Activated CD4-positive, CD25-positive, alpha-beta regulatory T cell treated with anti-CD3 and anti-CD28 coated beads, Interleukin-2, amount 50 U/mL, for 24 hours (primary cell): ENCODE measurements at regions not wholly inside any gene's neighbourhood (a gene's known extent, or its start where the extent isn't known, plus 50 kb on each side); places are given as distances from the start of the nearest gene placed in this dataset.
A peak's percentile ranks its signal among the peaks of the same experiment; 100 is the strongest.
"Not testable (repeated sequence)": the region's sequence is repeated elsewhere in the genome, so short reads cannot be mapped to it uniquely, and the experiment has no call there.

Source experiments
- ATAC-seq, 2 donors: fragments of 150-1000 bp; cut with Tn5 transposase; one replicate each; pipeline ENCODE4 v1.10.0; 2021; ENCODE audit warnings: mild to moderate bottlenecking in 1 of 2, moderate library complexity in 1 of 2

GRCh38 chr11:45405916-45406670, 120.0 kb upstream of the SYT13 start:
- no peak for ATAC-seq

DNA sequence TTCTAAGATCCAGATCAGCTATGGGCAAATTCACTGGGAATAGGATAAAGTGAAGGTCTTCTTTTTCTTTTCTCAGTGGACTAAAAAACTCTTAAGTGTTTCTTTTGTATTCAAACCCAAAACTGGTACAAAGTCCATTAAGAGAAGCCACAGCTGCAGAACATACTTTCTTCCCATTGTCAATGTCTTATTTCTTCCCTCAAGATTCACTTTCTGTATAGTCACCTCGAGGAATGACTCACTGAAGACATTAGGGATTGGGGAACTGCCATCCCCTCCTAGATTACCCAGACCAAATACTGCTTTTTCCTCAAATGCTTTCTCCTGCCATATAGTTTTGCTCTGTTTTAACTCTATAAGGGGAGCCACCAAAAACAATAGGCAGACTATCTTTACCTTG, 117.4 kb upstream of the SYT13 start:
- not testable (repeated sequence) for ATAC-seq

- ATAC-seq = no peak
These were observed 116.0 kb upstream of the SYT13 start for GRCh38 chr11:45402049-45402630.

DNA sequence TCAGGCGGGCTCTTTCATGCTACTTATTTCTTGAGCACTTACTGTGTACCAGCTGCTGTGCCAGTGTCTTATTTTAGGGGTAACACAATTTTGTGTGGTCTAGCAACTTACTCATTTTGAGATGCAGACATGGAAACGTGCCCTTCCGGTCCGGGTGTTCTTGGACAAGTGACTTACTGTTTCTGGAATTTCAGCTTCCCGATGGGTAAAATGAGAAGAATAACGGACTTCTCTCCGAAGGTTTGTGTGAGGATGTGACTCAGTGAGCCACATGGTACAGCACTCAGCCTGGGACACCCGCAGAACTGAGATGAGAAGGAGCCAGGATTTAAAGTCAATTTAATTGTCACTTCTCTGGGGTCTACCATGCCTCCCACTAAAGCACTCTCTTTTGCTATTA, 114.5 kb upstream of the SYT13 start:
- ATAC-seq = no peak

- no peak for ATAC-seq
These were observed 113.0 kb upstream of the SYT13 start for GRCh38 chr11:45399166-45399565.

DNA sequence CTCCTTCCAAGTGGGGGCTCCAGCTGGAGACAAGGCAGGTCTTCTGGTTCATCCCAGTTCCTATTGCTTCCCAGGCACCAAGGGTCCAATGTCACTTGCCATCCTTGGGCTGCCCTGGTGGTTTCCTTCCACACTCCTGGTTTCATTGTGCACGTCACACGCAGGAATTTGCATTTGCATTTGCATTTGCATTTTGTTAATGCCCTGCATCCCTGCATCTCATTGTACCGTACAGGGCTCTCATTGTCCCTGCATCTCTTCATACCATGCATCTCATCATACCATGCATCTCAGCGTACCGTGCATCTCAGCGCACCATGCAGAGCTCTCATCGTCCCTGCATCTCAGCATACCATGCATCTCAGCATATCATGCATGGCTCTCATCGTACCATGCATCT, 112.2 kb upstream of the SYT13 start:
- ATAC-seq = no peak

DNA sequence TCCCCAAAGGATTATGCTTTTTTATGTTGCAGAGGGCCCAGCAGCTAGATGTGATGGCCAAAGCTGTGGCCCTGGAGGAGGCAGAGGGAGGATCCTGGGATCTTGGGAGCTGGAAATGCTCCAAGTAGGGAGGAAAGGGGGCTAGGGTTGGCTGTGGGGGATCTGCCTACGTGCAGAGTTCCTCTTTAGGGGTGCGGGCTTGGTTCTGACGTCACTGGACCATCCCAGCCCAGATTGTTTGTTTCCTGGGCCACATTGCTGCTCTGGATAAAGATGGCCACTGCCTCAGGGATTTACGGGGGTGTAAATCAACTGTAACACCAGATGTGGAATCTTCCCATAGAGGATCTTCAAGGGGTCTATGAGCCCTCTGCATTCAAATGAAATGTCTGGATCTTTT, 110.3 kb upstream of the SYT13 start:
- ATAC-seq = no peak

- no peak for ATAC-seq
These were observed 109.8 kb upstream of the SYT13 start for GRCh38 chr11:45395947-45396346.

DNA sequence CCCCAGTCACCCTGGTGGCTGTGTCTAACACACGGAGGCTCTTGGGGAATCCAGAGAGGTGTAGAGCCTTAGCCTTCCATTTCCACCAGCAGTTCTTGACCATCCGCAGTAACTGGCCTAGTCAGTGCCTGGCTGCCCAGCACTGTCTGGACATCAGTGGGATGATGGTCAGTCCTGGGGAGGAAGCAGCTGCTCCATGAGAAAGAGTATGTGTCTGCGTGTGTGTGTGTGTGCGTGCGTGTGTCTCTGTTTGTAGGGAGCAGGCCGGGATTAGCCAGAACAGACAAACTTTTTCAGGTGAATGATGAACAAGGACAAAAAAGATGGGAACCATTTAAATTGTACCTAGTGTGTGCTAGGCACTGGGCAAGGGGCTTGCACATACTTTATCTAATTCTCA, 109.3 kb upstream of the SYT13 start:
- no peak for ATAC-seq

DNA sequence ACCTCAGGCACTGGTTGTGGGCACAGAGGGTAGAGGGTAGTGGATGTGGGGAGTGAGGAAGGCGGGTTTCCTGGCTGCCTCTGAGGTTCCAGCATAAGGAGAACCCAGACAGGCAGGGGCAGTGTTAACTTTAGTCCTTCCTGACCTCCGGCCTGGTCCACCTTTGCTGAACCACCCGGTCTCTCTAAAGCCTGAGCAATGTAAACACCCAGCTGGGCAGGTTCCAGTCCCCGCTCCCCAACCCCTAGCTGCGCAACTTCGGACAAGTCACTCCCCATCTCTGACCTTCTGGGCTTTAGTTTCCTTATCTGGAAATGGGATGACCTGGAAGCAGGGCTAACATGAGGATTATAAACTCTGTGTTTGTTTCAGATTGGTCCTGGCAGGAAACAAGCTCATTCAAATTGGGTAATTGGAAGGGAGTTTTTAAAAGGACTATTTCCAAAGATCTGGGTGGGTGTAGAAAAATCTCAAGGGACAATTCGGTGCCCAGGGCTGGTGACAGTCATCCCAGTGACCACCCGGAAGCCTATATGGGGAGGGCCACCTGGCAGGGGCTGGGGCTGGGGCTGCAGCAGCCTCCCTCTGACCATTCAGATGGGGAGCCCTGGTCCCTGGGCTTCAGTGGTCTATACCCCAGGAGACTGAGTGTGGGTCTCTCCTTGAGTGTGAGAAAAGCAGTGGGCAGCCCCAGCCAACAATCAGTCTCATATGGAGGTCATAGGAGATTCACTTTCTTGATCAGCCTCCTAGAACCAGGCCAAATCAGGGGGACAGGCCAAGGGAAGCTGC, 108.3 kb upstream of the SYT13 start:
- no peak for ATAC-seq

- no peak for ATAC-seq
These were observed 107.7 kb upstream of the SYT13 start for GRCh38 chr11:45393826-45394225.

GRCh38 chr11:45393334-45393733, 107.2 kb upstream of the SYT13 start:
- ATAC-seq = no peak

DNA sequence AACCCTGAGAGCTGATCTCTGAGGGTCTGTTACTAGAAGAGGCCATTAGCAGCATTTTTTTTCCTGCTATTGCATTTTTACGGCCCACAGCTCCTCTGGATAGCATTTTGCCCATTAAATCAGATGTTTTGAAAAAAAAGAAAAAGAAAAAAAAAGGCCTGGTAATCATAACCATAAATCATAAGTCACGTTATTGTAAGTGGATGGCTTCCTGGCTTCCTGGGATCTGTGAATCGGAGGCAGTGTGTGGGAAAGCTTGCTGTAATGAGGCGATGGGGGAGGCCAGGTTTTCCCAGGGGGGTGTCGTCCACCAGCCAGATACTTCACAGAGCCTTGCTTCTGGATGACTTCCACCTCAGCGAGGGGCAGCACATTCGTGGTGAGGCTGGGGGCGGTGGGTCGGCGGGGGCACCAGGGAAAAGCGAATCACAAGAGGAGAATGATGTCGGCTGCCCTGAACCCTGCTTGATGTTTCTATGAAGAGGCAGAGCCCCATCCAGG, 106.5 kb upstream of the SYT13 start:
- no peak for ATAC-seq

GRCh38 chr11:45392154-45392553, 106.0 kb upstream of the SYT13 start:
- no peak for ATAC-seq

DNA sequence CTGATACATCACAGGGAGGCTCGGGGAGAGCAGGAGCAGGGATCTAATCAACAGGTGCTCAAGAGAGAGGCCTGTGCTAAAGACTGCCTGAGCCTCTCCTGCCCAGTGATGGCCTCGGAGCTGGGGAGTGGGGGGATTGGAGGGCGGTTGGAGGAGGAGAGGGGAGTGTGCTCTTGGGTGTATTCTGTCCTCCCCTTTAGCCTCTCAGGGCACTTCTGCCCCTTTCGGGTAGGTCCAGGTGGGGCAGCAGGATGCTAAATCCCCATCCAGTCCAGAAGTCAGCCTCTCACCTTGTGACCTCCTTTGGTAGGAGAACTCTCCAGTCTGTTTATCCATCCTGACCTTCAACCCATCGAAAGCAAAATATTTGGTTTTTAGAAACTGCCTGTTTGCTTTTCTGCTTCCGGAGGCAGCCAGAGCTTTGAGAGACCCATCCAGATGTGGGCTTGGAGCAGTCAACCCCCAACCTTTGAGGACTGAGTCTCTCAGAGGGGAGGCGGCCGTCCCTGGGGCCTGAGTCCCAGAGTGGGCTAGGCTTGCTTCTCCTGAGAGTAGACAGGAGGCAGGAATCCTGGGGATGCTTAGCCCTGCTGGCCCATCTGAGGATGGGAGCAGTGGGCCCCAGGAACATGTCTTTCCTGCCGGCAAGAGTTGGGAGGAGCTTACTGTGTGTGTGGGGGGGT, 105.2 kb upstream of the SYT13 start:
- ATAC-seq = peak in 1 of 2 donors; percentile 32

DNA sequence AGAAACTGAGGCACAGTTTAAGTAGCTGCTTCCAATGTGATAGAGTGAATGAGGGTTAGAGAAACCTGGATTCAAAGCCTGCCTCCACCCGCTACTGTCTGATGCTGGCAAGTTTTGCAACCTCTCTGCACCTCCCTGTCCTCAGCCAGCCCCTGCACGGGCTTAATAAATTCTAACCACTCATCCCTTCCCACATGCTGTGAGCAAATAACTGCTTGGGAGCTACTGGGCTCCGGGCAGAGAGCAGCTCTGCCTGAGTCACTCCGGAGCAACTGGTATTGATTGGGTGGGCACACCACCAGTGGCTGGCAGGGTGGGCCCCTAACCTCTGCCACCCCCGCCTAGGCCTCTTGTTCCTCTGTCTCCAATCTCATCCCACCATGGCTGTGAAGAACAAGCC, 104.3 kb upstream of the SYT13 start:
- ATAC-seq = no peak

DNA sequence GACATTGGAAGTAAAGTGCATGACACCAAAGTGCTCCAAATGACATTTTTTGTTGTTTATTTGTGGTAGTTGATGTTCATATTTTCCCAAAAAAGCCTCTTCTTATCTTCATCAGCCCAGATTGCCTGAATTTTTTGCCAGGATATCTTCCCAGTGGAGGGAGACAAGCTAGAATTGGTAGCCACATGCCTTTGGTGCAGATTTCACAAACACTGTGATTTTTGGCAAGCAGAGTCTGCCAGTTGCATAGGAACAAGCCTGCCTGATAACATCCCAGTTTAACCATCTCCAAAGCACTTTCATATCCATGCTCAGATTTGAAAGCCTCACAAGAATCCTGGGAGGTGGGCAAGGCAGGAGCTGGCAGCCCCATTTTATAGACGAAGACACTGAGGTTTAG, 102.3 kb upstream of the SYT13 start:
- ATAC-seq = no peak

- ATAC-seq = not testable (repeated sequence)
These were observed 101.7 kb upstream of the SYT13 start for GRCh38 chr11:45387885-45388284.

DNA sequence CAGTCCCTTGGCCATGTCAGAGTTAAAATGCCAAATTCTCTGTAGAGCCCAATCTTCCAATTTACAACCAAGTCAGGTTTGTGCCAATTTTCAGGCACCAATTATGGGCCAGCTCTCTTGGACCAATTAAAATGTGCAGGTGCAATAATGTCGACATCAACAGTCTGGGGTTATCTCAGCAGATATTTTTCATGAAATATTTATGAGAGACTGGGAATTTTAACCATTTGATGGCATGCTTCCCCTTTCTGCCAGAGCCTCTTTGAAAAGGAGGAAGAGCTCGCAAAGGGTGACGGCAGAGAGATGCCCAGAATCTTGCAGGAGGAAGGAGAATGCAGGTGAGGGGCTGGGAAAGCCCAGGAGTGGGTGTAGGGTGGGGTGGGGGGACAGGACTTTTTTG, 100.8 kb upstream of the SYT13 start:
- no peak for ATAC-seq

GRCh38 chr11:45385844-45386243, 99.7 kb upstream of the SYT13 start:
- ATAC-seq = peak; percentile 55 to 74

DNA sequence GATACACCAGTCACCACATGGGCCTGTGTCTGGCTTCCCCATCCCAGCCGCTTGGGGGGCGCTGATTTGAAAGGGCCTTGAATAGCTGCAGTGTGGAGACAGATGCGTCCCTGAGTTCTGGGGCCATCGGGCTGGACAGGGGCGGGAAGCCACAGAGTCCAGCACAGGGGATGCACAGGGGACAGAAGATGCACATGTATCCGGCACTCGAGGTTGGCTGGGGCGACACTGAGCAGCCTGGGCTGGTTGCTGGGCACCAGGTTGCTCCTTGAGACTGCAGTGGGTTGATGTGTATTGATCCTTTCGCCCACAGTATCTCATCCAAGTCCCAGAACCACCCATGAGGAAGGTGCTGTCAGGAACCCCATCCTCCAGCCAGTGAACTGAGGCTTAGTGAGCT, 99.3 kb upstream of the SYT13 start:
- ATAC-seq = no peak

GRCh38 chr11:45384711-45385241, 98.6 kb upstream of the SYT13 start:
- ATAC-seq = no peak

DNA sequence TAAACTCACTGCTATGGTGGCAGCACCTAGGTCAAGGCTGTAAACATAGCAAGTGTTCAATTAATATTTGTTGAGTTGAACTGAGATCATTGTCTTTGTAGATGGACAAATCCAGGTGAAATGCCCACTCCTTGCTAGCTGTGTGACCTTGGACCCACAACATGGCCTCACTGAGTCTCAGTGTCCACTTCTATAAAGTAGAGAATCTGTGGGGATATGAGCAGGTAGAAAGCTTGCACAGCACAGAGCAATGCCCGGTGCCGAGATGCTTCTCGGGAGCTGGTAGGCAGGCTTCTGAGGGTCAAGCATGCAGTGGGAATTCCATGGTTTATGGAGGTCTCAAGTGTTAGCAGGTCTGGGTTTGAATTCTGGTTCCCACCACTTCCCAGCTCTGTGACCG, 97.9 kb upstream of the SYT13 start:
- ATAC-seq = no peak
